CD14-positive monocyte (primary cell): ENCODE measurements at regions not wholly inside any gene's neighbourhood (a gene's known extent, or its start where the extent isn't known, plus 50 kb on each side); places are given as distances from the start of the nearest gene placed in this dataset.

ENCODE experiments used
- DNase-seq, 3 donors: peaks; one replicate each; pipeline ENCODE4 v3.0.0-alpha.2; 2011 to 2022
- H2AFZ ChIP-seq: 2 replicates; pipeline ENCODE4 v1.6.0; 2012; ENCODE audit warnings: mild to moderate bottlenecking, low read depth, low read length, inconsistent platforms; ENCODE audit not compliant: insufficient read depth, poor library complexity, severe bottlenecking
- H3K27ac ChIP-seq, 2 donors: 1 replicate in 1 of 2; 2 replicates in 1 of 2; pipeline ENCODE4 v1.5.1; 2012 to 2013; ENCODE audit warnings: low read length in 2 of 2, control low read depth in 1 of 2, inconsistent platforms in 1 of 2, low read depth in 1 of 2, mild to moderate bottlenecking in 1 of 2
- H3K27me3 ChIP-seq, 2 donors: one replicate each; pipeline versions ENCODE4 v1.6.0 to v1.6.1; 2011 to 2013; ENCODE audit warnings: low read length in 2 of 2; ENCODE audit not compliant: control insufficient read depth in 2 of 2, insufficient read depth in 2 of 2
- H3K36me3 ChIP-seq, 2 donors: replicated peaks in 1 of 2; 1 replicate in 1 of 2; 2 replicates in 1 of 2; pipeline versions ENCODE4 v1.5.1 to v1.6.1; 2012 to 2013; ENCODE audit warnings: low read length in 2 of 2, control low read depth in 1 of 2, inconsistent platforms in 1 of 2, mild to moderate bottlenecking in 1 of 2; ENCODE audit not compliant: insufficient read depth in 2 of 2, control insufficient read depth in 1 of 2
- H3K4me1 ChIP-seq, 2 donors: 1 replicate in 1 of 2; 2 replicates in 1 of 2; pipeline versions ENCODE4 v1.5.1 to v1.6.1; 2012 to 2013; ENCODE audit warnings: low read length in 2 of 2, control low read depth in 1 of 2, inconsistent platforms in 1 of 2, mild to moderate bottlenecking in 1 of 2, moderate library complexity in 1 of 2; ENCODE audit not compliant: insufficient read depth in 2 of 2, control insufficient read depth in 1 of 2
- H3K4me2 ChIP-seq: replicated peaks from 2 replicates; pipeline ENCODE3; 2012; ENCODE audit warnings: low read length, moderate library complexity, mild to moderate bottlenecking; ENCODE audit not compliant: poor library complexity, severe bottlenecking; ENCODE audit errors: extremely low read depth
- H3K4me3 ChIP-seq, 3 experiments: fragments of 200-600 bp in 1 of 3; sonication (generic) in 1 of 3; replicated peaks in 1 of 3; 1 replicate in 2 of 3; 2 replicates in 1 of 3; pipeline ENCODE4 v1.5.1; 2011 to 2013; ENCODE audit warnings: low read length in 3 of 3, mild to moderate bottlenecking in 3 of 3, control low read depth in 2 of 3, low read depth in 2 of 3, inconsistent platforms in 1 of 3, moderate library complexity in 1 of 3
- H3K79me2 ChIP-seq: 2 replicates; pipeline ENCODE4 v1.6.0; 2012; ENCODE audit warnings: mild to moderate bottlenecking, control low read depth, inconsistent platforms, low read length, moderate library complexity; ENCODE audit not compliant: insufficient read depth
- H3K9ac ChIP-seq: 2 replicates; pipeline ENCODE4 v1.6.0; 2017; ENCODE audit warnings: low read length, mild to moderate bottlenecking; ENCODE audit not compliant: insufficient read depth, poor library complexity, severe bottlenecking
- H3K9me3 ChIP-seq, 2 donors: replicated peaks in 1 of 2; 1 replicate in 1 of 2; 2 replicates in 1 of 2; pipeline versions ENCODE4 v1.5.1 to v1.6.1; 2012 to 2013; ENCODE audit warnings: low read length in 2 of 2, control low read depth in 1 of 2; ENCODE audit not compliant: control insufficient read depth in 1 of 2, insufficient read depth in 1 of 2
- H4K20me1 ChIP-seq: 2 replicates; pipeline ENCODE4 v1.6.0; 2012; ENCODE audit warnings: mild to moderate bottlenecking, low read length, control low read depth, moderate library complexity; ENCODE audit not compliant: insufficient read depth
- H3K27ac Mint-ChIP-seq, 7 donors: one replicate each; pipeline ENCODE4 v1.8.0; 2020; ENCODE audit warnings: mild to moderate bottlenecking in 7 of 7, mixed read lengths in 7 of 7, moderate library complexity in 6 of 7, inconsistent platforms in 2 of 7
- H3K27me3 Mint-ChIP-seq, 3 donors: one replicate each; pipeline ENCODE4 v1.8.0; 2021 to 2022; ENCODE audit warnings: low read depth in 3 of 3, mild to moderate bottlenecking in 3 of 3, mixed read lengths in 3 of 3, moderate library complexity in 3 of 3, inconsistent platforms in 1 of 3
- H3K36me3 Mint-ChIP-seq, 2 donors: one replicate each; pipeline ENCODE4 v1.8.0; 2020; ENCODE audit warnings: mixed read lengths in 2 of 2, inconsistent platforms in 1 of 2, mild to moderate bottlenecking in 1 of 2
- H3K4me1 Mint-ChIP-seq: one replicate; pipeline ENCODE4 v1.8.0; 2020; ENCODE audit warnings: mild to moderate bottlenecking, mixed read lengths
- H3K4me3 Mint-ChIP-seq, 2 donors: one replicate each; pipeline ENCODE4 v1.8.0; 2020; ENCODE audit warnings: mild to moderate bottlenecking in 2 of 2, mixed read lengths in 2 of 2, moderate library complexity in 1 of 2
- H3K9me3 Mint-ChIP-seq, 7 donors: one replicate each; pipeline ENCODE4 v1.8.0; 2020 to 2022; ENCODE audit warnings: mixed read lengths in 7 of 7, mild to moderate bottlenecking in 6 of 7, moderate library complexity in 6 of 7, inconsistent platforms in 2 of 7
- CTCF ChIP-seq: fragments of 200-600 bp; IDR thresholded peaks from one replicate; pipeline ENCODE4 v1.8.0; 2022; ENCODE audit warnings: antibody characterized with exemption, mild to moderate bottlenecking
- WGBS: methylation state at CpG from one replicate; pipeline ENCODE4 v1.1.5; 2013; ENCODE audit warnings: missing lambda C conversion rate; ENCODE audit not compliant: insufficient coverage; 5-methylcytosine and 5-hydroxymethylcytosine counted together
- intact Hi-C, 2 donors: fragments of 100-400 bp; cut with micrococcal nuclease; formaldehyde crosslinking; loops; one replicate each; pipeline versions ENCODE4 v1.15.0 to v1.15.1; 2023

GRCh38 chr22:34801221-34801620, 264.7 kb upstream of the ISX start:
- Histone ChIP-seq H3K79me2 (no peaks in the 10 kb centered on the region), H3K4me3 (no peak overlapping the region), H3K4me2 (no peak overlapping the region), H3K9me3 (peaks cover 0 to 2% of the 10 kb centered on the region in 2 donors), H3K36me3 (no peaks in the 10 kb centered on the region), H3K9ac (no peak overlapping the region), H3K27me3 (no peaks in the 10 kb centered on the region), H3K27ac (no peak overlapping the region), H3K4me1 (no peaks in the 10 kb centered on the region), H2AFZ (no peak overlapping the region), H4K20me1 (no peaks in the 10 kb centered on the region)
- Mint-ChIP-seq H3K9me3 (peaks cover 0 to 14% (median 7%) of the 10 kb centered on the region in 7 donors), H3K27me3 (peaks cover 0 to 5% (median 3%) of the 10 kb centered on the region in 3 donors), H3K4me3 (no peak overlapping the region), H3K27ac (no peak overlapping the region), H3K4me1 (no peaks in the 10 kb centered on the region), H3K36me3 (no peaks in the 10 kb centered on the region)
- TF ChIP-seq CTCF = no peak
- WGBS = 93% methylated on average over 11 of the region's 11 CpGs
- intact Hi-C loops = no loop called here
- DNase-seq = no peak

- DNase-seq = no peak
- peaks cover 0 to 5% of the 10 kb centered on the region in 2 donors for H3K9me3 ChIP-seq
- H3K4me2 ChIP-seq = no peak overlapping the region
- no peak overlapping the region for H3K27ac ChIP-seq
- no CpG with 5 or more reads among the region's 3 CpGs for WGBS
- Mint-ChIP-seq H3K27me3 (peaks cover 0 to 7% (median 3%) of the 10 kb centered on the region in 3 donors), H3K4me1 (no peaks in the 10 kb centered on the region), H3K27ac (no peak overlapping the region), H3K4me3 (no peak overlapping the region), H3K9me3 (peaks cover 0 to 7% (median 5%) of the 10 kb centered on the region in 7 donors), H3K36me3 (no peaks in the 10 kb centered on the region)
- H3K36me3 ChIP-seq = no peaks in the 10 kb centered on the region
- intact Hi-C loops = no loop called here
- H4K20me1 ChIP-seq = no peaks in the 10 kb centered on the region
- no peaks in the 10 kb centered on the region for H3K79me2 ChIP-seq
- H3K27me3 ChIP-seq = no peaks in the 10 kb centered on the region
- H3K4me3 ChIP-seq = no peak overlapping the region
- H2AFZ ChIP-seq = no peak overlapping the region
- TF ChIP-seq CTCF = no peak
- no peak overlapping the region for H3K9ac ChIP-seq
- no peaks in the 10 kb centered on the region for H3K4me1 ChIP-seq
These were observed 261.9 kb upstream of the ISX start for GRCh38 chr22:34804091-34804490.
